Thyroid gland (tissue), 4 donors: ENCODE measurements at regions not wholly inside any gene's neighbourhood (a gene's known extent, or its start where the extent isn't known, plus 50 kb on each side); places are given as distances from the start of the nearest gene placed in this dataset.

Experiments
- CTCF ChIP-seq, 6 experiments: fragments of 200-600 bp in 3 of 6; fragments of 450-650 bp in 3 of 6; sonication (generic) in 3 of 6; IDR thresholded peaks; one replicate each; pipeline ENCODE4 v1.5.1; 2016 to 2019; ENCODE audit warnings: antibody characterized with exemption in 6 of 6, mild to moderate bottlenecking in 2 of 6, inconsistent platforms in 1 of 6, moderate library complexity in 1 of 6
- POLR2A ChIP-seq, 2 donors: fragments of 450-650 bp; IDR thresholded peaks; one replicate each; pipeline ENCODE4 v1.6.1; 2017; ENCODE audit warnings: antibody characterized with exemption in 2 of 2, mild to moderate bottlenecking in 2 of 2, moderate library complexity in 1 of 2

GRCh38 chr12:24360461-24360860 is 411.0 kb upstream of the SOX5 start:
- TF ChIP-seq POLR2A (IDR thresholded peaks at IDR 0.05) (no peak), CTCF (IDR thresholded peaks at IDR 0.05) (no peak)
